HUES64 (cell line): ENCODE measurements at regions not wholly inside any gene's neighbourhood (a gene's known extent, or its start where the extent isn't known, plus 50 kb on each side); places are given as distances from the start of the nearest gene placed in this dataset.
A peak's percentile ranks its signal among the peaks of the same experiment; 100 is the strongest.

Source experiments
- H3K27ac ChIP-seq: 2 replicates; pipeline ENCODE4 v1.7.0; 2013; ENCODE audit warnings: low read depth, low read length, inconsistent platforms
- H3K27me3 ChIP-seq: 2 replicates; pipeline ENCODE4 v1.6.1; 2013; ENCODE audit warnings: mild to moderate bottlenecking, low read length; ENCODE audit not compliant: insufficient read depth
- H3K36me3 ChIP-seq: 2 replicates; pipeline ENCODE4 v1.6.1; 2013; ENCODE audit warnings: mild to moderate bottlenecking, low read length; ENCODE audit not compliant: insufficient read depth
- H3K4me1 ChIP-seq: 2 replicates; pipeline ENCODE4 v1.6.1; 2013; ENCODE audit warnings: mild to moderate bottlenecking, low read length, moderate library complexity; ENCODE audit not compliant: insufficient read depth
- H3K4me3 ChIP-seq: 2 replicates; pipeline ENCODE4 v1.5.1; 2013; ENCODE audit warnings: mild to moderate bottlenecking, low read length, moderate library complexity
- H3K9ac ChIP-seq: 2 replicates; pipeline ENCODE4 v1.6.1; 2013; ENCODE audit warnings: mild to moderate bottlenecking, low read depth, low read length
- H3K9me3 ChIP-seq: 2 replicates; pipeline ENCODE4 v1.6.1; 2013; ENCODE audit warnings: low read depth, low read length; ENCODE audit not compliant: insufficient read depth
- WGBS: fragments of 150-250, 120-280 bp; methylation state at CpG from one replicate; pipeline ENCODE4 v1.1.7; 2013; ENCODE audit warnings: missing lambda C conversion rate; 5-methylcytosine and 5-hydroxymethylcytosine counted together

GRCh38 chr6:166010136-166010960, 157.3 kb downstream of the TBXT start:
- Histone ChIP-seq H3K27me3 (peaks cover 74% of the 10 kb centered on the region), H3K9ac (no peak overlapping the region), H3K36me3 (no peaks in the 10 kb centered on the region), H3K4me1 (peaks cover 11% of the 10 kb centered on the region), H3K4me3 (no peak overlapping the region), H3K27ac (no peak overlapping the region), H3K9me3 (no peaks in the 10 kb centered on the region; the same call in 1 of the 2 replicates)
- 80% methylated on average over 11 of the region's 11 CpGs for WGBS

DNA sequence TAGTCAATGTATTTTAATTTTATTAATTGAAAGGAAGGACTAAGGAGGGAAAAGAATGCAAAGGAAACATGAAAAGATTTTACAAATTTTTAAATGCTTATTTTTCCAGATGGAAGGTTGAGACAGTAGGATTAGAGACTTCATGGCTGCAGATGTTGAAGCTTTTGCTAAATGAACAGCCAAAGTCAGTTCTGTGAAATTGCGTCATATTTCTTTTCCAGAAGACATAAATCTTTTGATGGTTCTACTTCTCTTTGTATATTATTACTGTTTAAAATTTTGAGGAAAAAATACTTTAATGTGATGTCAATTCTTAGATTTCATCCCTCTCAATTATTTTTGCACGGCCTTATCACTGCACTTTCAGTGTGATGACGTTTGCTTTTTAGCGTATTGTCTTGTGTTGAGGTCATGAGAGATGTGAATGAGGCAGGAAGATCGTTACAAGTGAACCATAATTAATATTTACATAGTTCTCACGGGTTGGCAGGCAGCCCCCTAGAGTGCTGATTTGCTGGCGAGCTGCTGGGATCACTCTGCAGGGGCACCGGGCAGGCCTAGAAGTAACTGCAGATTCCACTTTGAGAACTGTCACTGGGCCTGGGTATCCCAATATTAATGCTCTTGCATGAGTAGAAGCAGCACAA, 158.1 kb downstream of the TBXT start:
- no peak overlapping the region for H3K9ac ChIP-seq
- peaks cover 82% of the 10 kb centered on the region for H3K27me3 ChIP-seq
- peaks cover 11% of the 10 kb centered on the region for H3K4me1 ChIP-seq
- no peaks in the 10 kb centered on the region for H3K36me3 ChIP-seq
- WGBS: 63% methylated on average over 6 of the region's 8 CpGs
- H3K27ac ChIP-seq: no peak overlapping the region
- H3K9me3 ChIP-seq: no peaks in the 10 kb centered on the region; the same call in 1 of the 2 replicates
- no peak overlapping the region for H3K4me3 ChIP-seq

- 5% methylated on average over 61 of the region's 68 CpGs for whole genome bisulfite sequencing
- Histone ChIP-seq H3K27ac (no peak overlapping the region), H3K27me3 (peaks cover 85% of the 10 kb centered on the region), H3K9ac (no peak overlapping the region), H3K9me3 (no peaks in the 10 kb centered on the region; the same call in 1 of the 2 replicates), H3K36me3 (no peaks in the 10 kb centered on the region), H3K4me3 (peak overlapping the region; percentile 55), H3K4me1 (peaks cover 11% of the 10 kb centered on the region)
These were observed 158.9 kb downstream of the TBXT start for GRCh38 chr6:166008441-166009369.

DNA sequence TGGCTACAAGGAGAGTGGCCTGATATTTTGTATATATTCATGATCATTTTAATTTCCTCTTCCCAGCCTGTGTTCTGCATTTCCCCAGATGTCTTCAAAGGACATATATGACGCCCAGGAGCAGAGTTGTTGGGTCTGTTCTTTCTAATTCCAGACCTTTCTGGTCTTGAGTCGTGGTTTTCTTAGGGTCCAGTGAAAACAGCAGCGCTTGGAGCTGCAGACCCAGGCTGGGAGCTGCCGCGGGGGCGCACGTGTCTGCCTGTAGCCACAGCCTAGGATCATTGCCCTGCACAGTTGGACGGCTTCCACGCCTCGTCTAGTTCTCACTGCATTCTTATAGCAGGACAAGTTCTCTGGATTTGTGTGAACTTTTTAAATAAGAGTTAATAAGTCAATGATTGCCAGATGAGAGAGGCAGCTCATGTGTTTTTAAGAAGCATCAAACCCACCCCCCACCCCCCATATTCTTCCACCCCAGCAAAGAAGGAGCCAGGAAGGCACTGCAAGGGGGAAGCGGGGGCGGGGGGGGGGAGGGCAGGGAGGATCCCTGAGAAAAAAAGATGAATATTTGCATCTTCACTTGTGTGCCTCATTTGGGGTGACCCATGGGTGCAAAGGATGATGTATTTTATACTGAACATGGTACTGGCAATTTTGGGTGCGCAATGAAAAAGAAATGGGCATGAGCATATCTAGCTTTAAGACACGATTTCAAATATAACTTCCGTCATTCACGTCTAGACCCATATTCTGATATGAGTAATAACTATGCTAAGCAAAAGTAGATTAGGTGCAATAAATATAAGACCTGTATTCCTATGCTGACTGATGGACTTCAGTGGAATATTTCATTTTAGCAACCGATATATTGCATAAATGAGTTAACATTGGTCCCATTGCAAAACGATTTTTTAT, 160.0 kb downstream of the TBXT start:
- Histone ChIP-seq H3K9me3 (no peaks in the 10 kb centered on the region; the same call in 1 of the 2 replicates), H3K27ac (no peak overlapping the region), H3K36me3 (no peaks in the 10 kb centered on the region), H3K27me3 (peaks cover 90% of the 10 kb centered on the region), H3K9ac (no peak overlapping the region), H3K4me1 (peaks cover 11% of the 10 kb centered on the region), H3K4me3 (peak overlapping the region; percentile 55)
- 11% methylated on average over 14 of the region's 18 CpGs for WGBS

DNA sequence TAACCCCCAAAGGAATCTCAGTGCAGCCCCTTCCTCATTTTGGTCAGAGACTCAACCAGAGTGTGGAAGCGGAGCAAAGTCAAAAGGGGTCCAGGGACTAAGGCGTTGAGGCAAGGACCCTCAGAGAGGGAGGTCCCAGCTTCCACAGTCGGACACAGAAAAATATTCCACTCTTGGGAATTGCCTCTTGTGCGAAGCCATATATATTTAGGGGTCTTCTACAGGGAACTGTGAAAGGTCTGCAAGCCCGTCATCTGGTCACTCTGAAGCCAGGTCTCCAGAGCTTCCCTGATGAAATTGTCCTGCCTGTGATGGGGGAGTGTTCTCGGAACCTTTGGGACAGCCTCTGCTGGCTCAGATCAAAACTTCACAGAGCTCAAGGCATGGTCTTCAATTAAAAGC, 160.8 kb downstream of the TBXT start:
- Histone ChIP-seq H3K4me1 (peaks cover 11% of the 10 kb centered on the region), H3K9ac (no peak overlapping the region), H3K9me3 (no peaks in the 10 kb centered on the region; the same call in 1 of the 2 replicates), H3K4me3 (no peak overlapping the region; the same call in 1 of the 2 replicates), H3K27ac (no peak overlapping the region), H3K36me3 (no peaks in the 10 kb centered on the region), H3K27me3 (peaks cover 92% of the 10 kb centered on the region)
- WGBS: 28% methylated on average over 6 of the region's 6 CpGs

GRCh38 chr6:166005944-166006899, 161.4 kb downstream of the TBXT start:
- no peaks in the 10 kb centered on the region for H3K36me3 ChIP-seq
- no peak overlapping the region for H3K27ac ChIP-seq
- no peak overlapping the region for H3K9ac ChIP-seq
- no peaks in the 10 kb centered on the region; the same call in 1 of the 2 replicates for H3K9me3 ChIP-seq
- peaks cover 11% of the 10 kb centered on the region for H3K4me1 ChIP-seq
- peak overlapping the region; percentile 44 for H3K4me3 ChIP-seq
- WGBS: 4% methylated on average over 47 of the region's 47 CpGs
- H3K27me3 ChIP-seq: peaks cover 94% of the 10 kb centered on the region

DNA sequence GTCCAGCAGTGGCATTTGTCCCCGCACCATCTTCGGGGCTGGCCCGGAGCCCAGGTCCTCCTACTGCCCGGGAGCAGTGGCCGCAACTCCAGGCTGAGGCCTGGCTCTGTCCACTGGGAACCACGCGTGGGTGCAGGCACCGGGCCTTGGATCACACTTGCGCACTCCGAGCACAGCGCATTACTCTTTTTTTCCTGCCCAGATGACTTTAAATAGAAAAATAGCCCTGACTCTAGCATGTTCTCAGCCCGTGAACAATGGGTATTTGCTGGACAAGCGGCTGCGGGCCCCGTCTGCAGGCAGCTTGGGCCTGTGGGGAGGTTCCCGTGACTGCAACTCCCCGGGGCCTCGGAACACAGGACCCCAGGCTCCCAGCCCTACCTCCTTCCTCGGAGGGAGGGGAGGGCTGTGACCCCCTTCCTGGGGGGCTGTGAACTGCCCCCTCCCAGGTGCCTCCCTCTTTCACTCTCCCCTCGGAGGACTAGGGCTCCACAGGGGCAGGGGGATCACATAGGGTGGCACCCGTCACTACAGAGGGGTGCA, 162.2 kb downstream of the TBXT start:
- H3K27ac ChIP-seq: no peak overlapping the region
- WGBS: 50% methylated on average over 21 of the region's 21 CpGs
- H3K9ac ChIP-seq: no peak overlapping the region
- peak overlapping the region; percentile 44 for H3K4me3 ChIP-seq
- H3K9me3 ChIP-seq: no peaks in the 10 kb centered on the region; the same call in 1 of the 2 replicates
- H3K4me1 ChIP-seq: peaks cover 11% of the 10 kb centered on the region
- no peaks in the 10 kb centered on the region for H3K36me3 ChIP-seq
- H3K27me3 ChIP-seq: peaks cover 88% of the 10 kb centered on the region

GRCh38 chr6:166004876-166005275, 162.8 kb downstream of the TBXT start:
- Histone ChIP-seq H3K9ac (no peak overlapping the region), H3K4me1 (peaks cover 11% of the 10 kb centered on the region), H3K9me3 (no peaks in the 10 kb centered on the region; the same call in 1 of the 2 replicates), H3K27me3 (peaks cover 82% of the 10 kb centered on the region), H3K36me3 (no peaks in the 10 kb centered on the region), H3K27ac (no peak overlapping the region), H3K4me3 (no peak overlapping the region)
- 92% methylated on average over 12 of the region's 12 CpGs for WGBS

DNA sequence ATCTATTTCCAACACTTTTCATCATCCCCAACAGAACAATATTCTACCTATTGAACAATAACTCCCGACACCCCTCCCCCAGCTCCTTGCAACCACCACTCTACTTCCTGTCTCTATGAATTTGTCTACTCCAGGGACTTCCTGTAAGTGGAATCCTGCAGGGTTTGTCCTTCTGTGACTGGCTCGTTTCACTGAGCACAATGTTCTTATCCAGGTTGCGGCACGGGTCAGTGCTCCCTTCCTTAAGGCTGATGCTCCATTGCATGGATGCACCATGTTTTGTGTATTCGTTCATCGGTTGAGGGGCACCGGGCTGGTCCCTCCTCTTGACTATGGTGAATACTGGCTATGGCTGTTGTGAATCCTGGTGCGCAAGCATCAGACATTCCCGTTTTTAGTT, 163.2 kb downstream of the TBXT start:
- Histone ChIP-seq H3K4me1 (peaks cover 11% of the 10 kb centered on the region), H3K27ac (no peak overlapping the region), H3K9ac (no peak overlapping the region), H3K9me3 (no peaks in the 10 kb centered on the region; the same call in 1 of the 2 replicates), H3K27me3 (peaks cover 81% of the 10 kb centered on the region), H3K36me3 (no peaks in the 10 kb centered on the region), H3K4me3 (no peak overlapping the region)
- WGBS: 92% methylated on average over 9 of the region's 9 CpGs
